Effector memory CD4-positive, alpha-beta T cell (primary cell): ENCODE measurements at regions not wholly inside any gene's neighbourhood (a gene's known extent, or its start where the extent isn't known, plus 50 kb on each side); places are given as distances from the start of the nearest gene placed in this dataset.
"Not testable (repeated sequence)": the region's sequence is repeated elsewhere in the genome, so short reads cannot be mapped to it uniquely, and the experiment has no call there.

Experiments used
- DNase-seq, 3 donors: peaks; one replicate each; pipeline ENCODE4 v3.0.0-alpha.2; 2020
- H3K27ac ChIP-seq: 2 replicates; pipeline ENCODE4 v1.7.0; 2013; ENCODE audit warnings: mild to moderate bottlenecking, low read length, moderate library complexity; ENCODE audit not compliant: insufficient read depth, poor library complexity, severe bottlenecking
- H3K27me3 ChIP-seq: replicated peaks from 2 replicates; pipeline ENCODE4 v1.7.0; 2013; ENCODE audit warnings: mild to moderate bottlenecking, low read length; ENCODE audit not compliant: insufficient read depth, control insufficient read depth, poor library complexity, severe bottlenecking
- H3K36me3 ChIP-seq: 2 replicates; pipeline ENCODE4 v1.7.0; 2013; ENCODE audit warnings: mild to moderate bottlenecking, low read length, moderate library complexity; ENCODE audit not compliant: control insufficient read depth, insufficient read depth
- H3K4me1 ChIP-seq: 2 replicates; pipeline ENCODE4 v1.7.0; 2013; ENCODE audit warnings: low read length, mild to moderate bottlenecking; ENCODE audit not compliant: control insufficient read depth, insufficient read depth, poor library complexity, severe bottlenecking
- H3K4me3 ChIP-seq: 2 replicates; pipeline ENCODE4 v1.7.0; 2013; ENCODE audit warnings: low read length, low read depth, mild to moderate bottlenecking; ENCODE audit not compliant: insufficient read depth, poor library complexity, severe bottlenecking
- H3K9me3 ChIP-seq: 2 replicates; pipeline ENCODE4 v1.7.0; 2013; ENCODE audit warnings: mild to moderate bottlenecking, low read length, moderate library complexity; ENCODE audit not compliant: control insufficient read depth

DNA sequence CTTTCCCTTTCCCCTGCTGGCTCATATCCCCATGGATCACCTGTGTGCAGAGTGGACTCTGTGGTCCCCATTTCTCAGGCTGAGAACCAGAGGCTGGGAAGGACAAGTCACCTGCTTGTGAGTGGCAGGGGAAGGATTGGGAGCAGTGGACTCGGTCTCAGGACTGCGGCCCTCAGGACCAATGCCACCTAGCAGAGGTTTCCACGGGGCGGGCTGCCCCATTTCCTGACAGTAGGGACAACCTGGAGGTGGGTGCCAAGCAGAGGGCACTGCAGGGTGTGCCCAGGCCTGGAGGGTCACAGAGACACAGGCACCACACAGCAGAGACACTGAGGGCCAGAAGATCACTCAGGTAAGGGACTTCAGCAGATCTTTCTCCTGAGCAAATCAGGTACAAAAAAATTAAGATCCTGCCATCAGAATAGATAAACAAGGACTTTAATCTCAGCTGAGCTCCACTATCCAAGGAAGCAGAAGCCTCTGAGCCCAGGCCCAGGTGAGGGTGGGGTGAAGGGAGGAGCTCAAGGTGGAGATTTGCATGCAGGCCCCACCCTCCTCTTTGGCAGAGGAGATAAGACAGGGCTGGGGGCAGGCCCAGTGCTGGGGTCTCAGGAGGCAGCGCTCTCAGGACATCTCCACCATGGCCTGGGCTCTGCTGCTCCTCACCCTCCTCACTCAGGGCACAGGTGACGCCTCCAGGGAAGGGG, 113.8 kb downstream of the GGTLC2 start:
- H3K27ac ChIP-seq, H3K27me3 ChIP-seq, H3K9me3 ChIP-seq, H3K4me1 ChIP-seq, H3K36me3 ChIP-seq, DNase-seq, H3K4me3 ChIP-seq: not testable (repeated sequence)

DNA sequence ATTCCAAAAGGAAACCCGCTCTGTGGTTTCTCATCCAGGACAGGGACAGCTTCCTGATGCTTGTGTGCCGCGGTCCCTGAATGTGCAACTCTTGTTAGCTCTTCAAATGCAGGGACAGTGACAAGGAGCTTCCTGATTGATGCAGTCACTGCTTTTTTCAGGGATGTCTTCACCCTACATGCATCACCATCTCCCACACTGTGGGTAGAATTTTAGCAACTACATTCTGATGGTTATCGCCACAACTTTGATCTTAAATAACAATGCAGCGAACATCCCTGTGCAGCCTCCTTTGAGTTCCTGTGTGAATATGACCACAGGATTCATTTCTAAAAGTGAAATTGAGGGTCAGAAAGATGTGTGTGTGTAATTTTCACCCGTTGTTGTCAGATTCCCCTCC, 115.0 kb downstream of the GGTLC2 start:
- Histone ChIP-seq H3K4me1 (peaks cover 4% of the 10 kb centered on the region), H3K36me3 (no peaks in the 10 kb centered on the region), H3K9me3 (no peaks in the 10 kb centered on the region), H3K27me3 (no peaks in the 10 kb centered on the region), H3K27ac (no peak overlapping the region), H3K4me3 (no peak overlapping the region)
- no peak for DNase-seq

GRCh38 chr22:22759889-22760546, 115.6 kb downstream of the GGTLC2 start:
- no peaks in the 10 kb centered on the region for H3K36me3 ChIP-seq
- no peak overlapping the region for H3K4me3 ChIP-seq
- H3K27me3 ChIP-seq: no peaks in the 10 kb centered on the region
- no peak overlapping the region for H3K27ac ChIP-seq
- no peaks in the 10 kb centered on the region for H3K9me3 ChIP-seq
- peaks cover 4% of the 10 kb centered on the region for H3K4me1 ChIP-seq
- DNase-seq: no peak

DNA sequence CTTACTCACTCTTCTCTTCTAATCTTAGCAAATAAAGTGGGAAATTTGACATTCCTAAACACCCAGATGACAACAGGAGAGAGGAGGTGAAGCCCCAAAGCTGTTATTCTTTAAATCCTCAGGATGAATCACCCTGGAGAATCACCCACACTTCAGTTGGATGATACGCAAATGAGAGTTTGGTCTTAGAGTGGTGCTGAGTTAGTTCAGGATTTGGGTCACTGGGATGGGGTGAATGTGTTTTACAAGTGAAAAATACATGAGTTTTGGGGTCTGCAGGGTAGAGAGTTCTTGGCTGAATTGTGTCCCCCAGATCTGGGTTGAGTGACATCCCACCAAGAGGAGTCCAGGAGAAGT, 117.2 kb downstream of the GGTLC2 start:
- H3K9me3 ChIP-seq: no peaks in the 10 kb centered on the region
- no peaks in the 10 kb centered on the region for H3K36me3 ChIP-seq
- H3K27ac ChIP-seq: no peak overlapping the region
- H3K27me3 ChIP-seq: no peaks in the 10 kb centered on the region
- DNase-seq: no peak
- H3K4me3 ChIP-seq: no peak overlapping the region
- H3K4me1 ChIP-seq: peaks cover 2% of the 10 kb centered on the region

- H3K9me3 ChIP-seq: no peaks in the 10 kb centered on the region
- H3K27ac ChIP-seq: no peak overlapping the region
- H3K27me3 ChIP-seq: no peaks in the 10 kb centered on the region
- no peaks in the 10 kb centered on the region for H3K4me1 ChIP-seq
- no peak for DNase-seq
- H3K4me3 ChIP-seq: no peak overlapping the region
- H3K36me3 ChIP-seq: no peaks in the 10 kb centered on the region
Observed at GRCh38 chr22:22761963-22762772, 117.8 kb downstream of the GGTLC2 start.

DNA sequence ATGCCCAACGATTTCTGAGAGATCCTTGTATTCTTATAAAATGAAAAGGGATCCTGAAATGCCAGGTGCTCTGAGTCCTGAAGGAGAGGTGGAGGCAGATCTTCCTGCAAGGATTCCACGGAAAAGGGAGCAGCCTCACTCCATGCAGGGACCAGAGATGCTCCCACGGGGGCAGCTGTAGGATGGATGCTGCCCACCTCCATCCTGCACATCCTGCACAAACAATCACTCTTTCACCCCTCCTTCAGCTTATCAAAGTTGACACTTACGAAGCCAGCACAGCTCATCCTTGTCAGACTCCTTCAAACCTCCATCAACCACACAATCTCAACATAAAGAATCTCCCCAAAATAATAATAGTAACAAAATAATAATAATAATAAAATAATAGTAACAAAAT, 119.1 kb downstream of the GGTLC2 start:
- Histone ChIP-seq H3K36me3 (no peaks in the 10 kb centered on the region), H3K27me3 (no peaks in the 10 kb centered on the region), H3K4me1 (no peaks in the 10 kb centered on the region), H3K9me3 (no peaks in the 10 kb centered on the region), H3K4me3 (no peak overlapping the region), H3K27ac (no peak overlapping the region)
- DNase-seq: no peak

DNA sequence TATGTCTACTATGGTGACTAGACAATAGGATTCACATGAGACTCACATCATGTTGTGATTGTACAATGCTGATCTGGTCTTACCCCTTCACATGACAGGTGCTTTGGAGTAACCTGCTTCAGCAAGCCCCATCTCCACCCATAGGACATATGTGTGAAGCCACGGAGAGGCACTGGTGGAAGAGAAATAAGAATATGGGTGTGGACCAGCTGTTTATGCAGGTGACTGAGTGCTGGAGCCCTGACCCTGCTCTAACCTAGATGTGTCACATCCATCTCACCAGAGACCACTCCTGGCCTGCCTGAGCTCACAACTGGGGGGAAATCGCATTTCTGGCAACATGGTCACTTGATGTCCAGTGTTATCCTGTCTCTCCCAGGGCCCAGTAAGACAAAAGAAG, 119.7 kb downstream of the GGTLC2 start:
- H3K36me3 ChIP-seq: no peaks in the 10 kb centered on the region
- DNase-seq: no peak
- H3K9me3 ChIP-seq: no peaks in the 10 kb centered on the region
- no peak overlapping the region for H3K27ac ChIP-seq
- no peak overlapping the region for H3K4me3 ChIP-seq
- H3K4me1 ChIP-seq: no peaks in the 10 kb centered on the region
- H3K27me3 ChIP-seq: no peaks in the 10 kb centered on the region

DNA sequence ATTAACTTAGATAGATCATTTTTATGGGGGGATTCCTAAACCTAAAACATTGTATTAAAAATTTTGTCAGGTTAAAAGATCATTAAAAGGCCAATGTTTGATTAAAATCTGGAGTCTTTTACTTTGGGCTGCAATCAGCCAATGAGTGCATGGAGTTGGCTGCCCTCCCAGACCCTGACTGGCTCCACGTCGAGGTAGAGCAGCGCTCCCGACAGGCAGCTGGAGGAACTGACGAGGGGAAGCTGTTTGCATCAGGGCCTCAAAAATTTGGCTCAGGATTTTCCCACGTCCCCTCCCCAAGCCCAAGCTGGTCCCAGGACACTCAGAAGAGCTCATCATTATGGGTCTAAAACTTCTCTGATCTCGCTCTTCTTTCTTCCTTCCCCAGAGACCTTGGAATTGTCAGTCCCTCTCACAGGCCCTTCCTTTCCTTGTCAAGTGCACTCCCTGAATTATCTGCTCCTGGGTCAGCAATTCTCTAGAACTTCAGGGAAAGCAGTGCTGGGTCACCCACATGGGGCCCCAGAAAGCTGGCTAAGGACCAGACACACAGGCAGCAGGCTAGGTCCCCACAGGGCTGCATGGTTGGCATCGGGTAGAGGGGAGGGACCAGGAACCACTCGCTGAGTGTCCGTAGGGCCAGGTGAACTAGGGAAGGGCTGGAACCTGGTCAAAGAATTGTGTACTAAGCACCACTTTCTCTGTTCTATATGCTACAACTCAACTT, 119.6 kb upstream of the IGLL5 start:
- Histone ChIP-seq H3K27me3 (no peaks in the 10 kb centered on the region), H3K4me1 (no peaks in the 10 kb centered on the region), H3K27ac (no peak overlapping the region), H3K36me3 (no peaks in the 10 kb centered on the region), H3K4me3 (no peak overlapping the region), H3K9me3 (no peaks in the 10 kb centered on the region)
- DNase-seq: no peak

- DNase-seq: no peak
- no peaks in the 10 kb centered on the region for H3K4me1 ChIP-seq
- H3K27me3 ChIP-seq: no peaks in the 10 kb centered on the region
- H3K36me3 ChIP-seq: no peaks in the 10 kb centered on the region
- no peaks in the 10 kb centered on the region for H3K9me3 ChIP-seq
- no peak overlapping the region for H3K4me3 ChIP-seq
- no peak overlapping the region for H3K27ac ChIP-seq
Observed at GRCh38 chr22:22768885-22769284, 118.7 kb upstream of the IGLL5 start.
